SK-N-SH (cell line): ENCODE measurements at regions not wholly inside any gene's neighbourhood (a gene's known extent, or its start where the extent isn't known, plus 50 kb on each side); places are given as distances from the start of the nearest gene placed in this dataset.

Experiments used
- CTCF ChIA-PET: fragments of 300-600, 350-600 bp; formaldehyde crosslinking; extraction: SDS; loops from one replicate; lab custom pipeline; 2021; lab: Yijun Ruan, JAX
- POLR2A ChIA-PET: fragments of 350-600 bp; sonication (Branson Sonifier 250); formaldehyde crosslinking; extraction: SDS; loops from one replicate; lab custom pipeline; 2020; ENCODE audit warnings: antibody characterized with exemption, inconsistent platforms; lab: Yijun Ruan, JAX
- DNase-seq: peaks from one replicate; pipeline ENCODE4 v3.0.0; 2012
- H2AFZ ChIP-seq: fragments of 200-600 bp; sonication (generic); 2 replicates; pipeline ENCODE4 v1.8.1; 2016; ENCODE audit warnings: antibody characterized with exemption, mild to moderate bottlenecking, low read depth
- H3F3A ChIP-seq: fragments of 200-600 bp; sonication (generic); replicated peaks from 2 replicates; pipeline ENCODE3; 2016; ENCODE audit warnings: antibody characterized with exemption, mild to moderate bottlenecking; ENCODE audit not compliant: insufficient read depth
- H3K27ac ChIP-seq, 2 experiments: fragments of 200-500 bp in 1 of 2; fragments of 200-600 bp in 1 of 2; sonication (Bioruptor generic) in 1 of 2; sonication (generic), shearing (Covaris generic) in 1 of 2; 2 replicates each; pipeline versions ENCODE4 v1.5.1 to v1.6.1; 2014 to 2016; ENCODE audit warnings: low read depth in 2 of 2, inconsistent platforms in 1 of 2, low read length in 1 of 2, mild to moderate bottlenecking in 1 of 2, mixed read lengths in 1 of 2
- H3K27me3 ChIP-seq: fragments of 200-600 bp; sonication (generic), shearing (Covaris generic); 2 replicates; pipeline ENCODE4 v1.6.1; 2016; ENCODE audit warnings: mixed run types; ENCODE audit not compliant: insufficient read depth
- H3K36me3 ChIP-seq, 2 experiments: fragments of 200-500 bp in 1 of 2; fragments of 200-600 bp in 1 of 2; sonication (Bioruptor generic) in 1 of 2; sonication (generic) in 1 of 2; replicated peaks in 1 of 2; 2 replicates each; pipeline versions ENCODE3 to v1.5.1; 2014 to 2016; ENCODE audit warnings: low read length in 1 of 2, mild to moderate bottlenecking in 1 of 2; ENCODE audit not compliant: insufficient read depth in 2 of 2, control insufficient read depth in 1 of 2
- H3K4me1 ChIP-seq, 2 experiments: fragments of 200-500 bp in 1 of 2; fragments of 200-600 bp in 1 of 2; sonication (Bioruptor generic) in 1 of 2; sonication (generic), shearing (Covaris generic) in 1 of 2; 2 replicates each; pipeline versions ENCODE4 v1.5.1 to v1.6.1; 2014 to 2016; ENCODE audit warnings: low read depth in 1 of 2, low read length in 1 of 2, mixed run types in 1 of 2; ENCODE audit not compliant: insufficient read depth in 2 of 2, control insufficient read depth in 1 of 2
- H3K4me2 ChIP-seq: fragments of 200-600 bp; sonication (generic), shearing (Covaris generic); 2 replicates; pipeline ENCODE4 v1.6.1; 2017; ENCODE audit warnings: mixed run types
- H3K4me3 ChIP-seq, 2 experiments: fragments of 200-500 bp in 1 of 2; fragments of 200-600 bp in 1 of 2; sonication (Bioruptor generic) in 1 of 2; sonication (generic), shearing (Covaris generic) in 1 of 2; 2 replicates each; pipeline versions ENCODE4 v1.5.1 to v1.8.1; 2014 to 2016; ENCODE audit warnings: low read depth in 2 of 2, inconsistent platforms in 1 of 2, low read length in 1 of 2, mild to moderate bottlenecking in 1 of 2, mixed read lengths in 1 of 2, moderate library complexity in 1 of 2
- H3K79me2 ChIP-seq: fragments of 200-600 bp; sonication (generic); 2 replicates; pipeline ENCODE4 v1.8.1; 2017; ENCODE audit warnings: mild to moderate bottlenecking; ENCODE audit not compliant: insufficient read depth
- H3K9ac ChIP-seq: fragments of 200-600 bp; sonication (generic); 2 replicates; pipeline ENCODE4 v1.6.1; 2017; ENCODE audit warnings: mixed run types
- H3K9me2 ChIP-seq: fragments of 200-600 bp; sonication (generic); 2 replicates; pipeline ENCODE4 v1.6.1; 2017; ENCODE audit warnings: mixed run types
- H3K9me3 ChIP-seq: fragments of 200-600 bp; sonication (generic); 2 replicates; pipeline ENCODE4 v1.6.1; 2017; ENCODE audit warnings: mixed run types, mild to moderate bottlenecking, moderate library complexity
- H4K20me1 ChIP-seq: fragments of 200-600 bp; sonication (generic); 2 replicates; pipeline ENCODE4 v1.6.1; 2017; ENCODE audit warnings: mild to moderate bottlenecking, mixed run types; ENCODE audit not compliant: insufficient read depth
- FOSL2 ChIP-seq: IDR thresholded peaks from 2 replicates; pipeline ENCODE4 v1.4.0; 2012; ENCODE audit warnings: low read depth, mild to moderate bottlenecking, moderate library complexity, borderline replicate concordance
- JUND ChIP-seq: IDR thresholded peaks from 2 replicates; pipeline ENCODE4 v1.4.0; 2012
- MAX ChIP-seq: IDR thresholded peaks from 2 replicates; pipeline ENCODE4 v1.4.0; 2012; ENCODE audit warnings: low read depth
- MEF2A ChIP-seq: IDR thresholded peaks from 2 replicates; pipeline ENCODE4 v1.4.0; 2012; ENCODE audit warnings: low read depth, borderline replicate concordance
- POLR2AphosphoS5 ChIP-seq: IDR thresholded peaks from 2 replicates; pipeline ENCODE4 v1.6.1; 2012; ENCODE audit warnings: low read depth, low read length
- REST ChIP-seq: IDR thresholded peaks from 2 replicates; pipeline ENCODE4 v1.6.1; 2012; ENCODE audit warnings: mild to moderate bottlenecking, low read depth, low read length, moderate library complexity
- TEAD4 ChIP-seq: IDR thresholded peaks from 2 replicates; pipeline ENCODE4 v1.4.0; 2012; ENCODE audit warnings: mild to moderate bottlenecking, borderline replicate concordance; ENCODE audit not compliant: insufficient read depth
- USF1 ChIP-seq: IDR thresholded peaks from 2 replicates; pipeline ENCODE4 v1.4.0; 2012; ENCODE audit warnings: low read depth, borderline replicate concordance
- YY1 ChIP-seq: IDR thresholded peaks from 2 replicates; pipeline ENCODE4 v1.4.0; 2012; ENCODE audit warnings: low read depth, mild to moderate bottlenecking
- WGBS: methylation state at CpG from one replicate; pipeline ENCODE4 v1.1.6; 2017; ENCODE audit warnings: low lambda C conversion rate; 5-methylcytosine and 5-hydroxymethylcytosine counted together

- H3K9me3 ChIP-seq: no peaks in the 10 kb centered on the region
- no peak overlapping the region for H3K27ac ChIP-seq
- no peak for TF ChIP-seq USF1
- no peak for TF ChIP-seq MAX
- TF ChIP-seq, all 33 proteins: peak for 0
- Histone ChIP-seq H3K4me2 (no peak overlapping the region), H2AFZ (no peak overlapping the region), H3K4me1 (no peaks in the 10 kb centered on the region), H3K9me2 (no peaks in the 10 kb centered on the region), H4K20me1 (no peaks in the 10 kb centered on the region), H3F3A (no peaks in the 10 kb centered on the region), H3K79me2 (no peaks in the 10 kb centered on the region), H3K27me3 (no peaks in the 10 kb centered on the region), H3K9ac (no peak overlapping the region), H3K4me3 (no peak overlapping the region), H3K36me3 (no peaks in the 10 kb centered on the region)
- 0% methylated on average over 1 of the region's 1 CpG for WGBS
- ChIA-PET POLR2A (no interaction called here), CTCF (no interaction called here)
- DNase-seq: no peak
Measured at GRCh38 chr13:81442904-81443303, 1102.0 kb upstream of the SPRY2 start.

- TF ChIP-seq FOSL2: no peak
- Histone ChIP-seq H3K79me2 (no peaks in the 10 kb centered on the region), H3K27me3 (no peaks in the 10 kb centered on the region), H3F3A (no peaks in the 10 kb centered on the region), H3K9ac (no peak overlapping the region), H4K20me1 (no peaks in the 10 kb centered on the region), H3K9me2 (no peaks in the 10 kb centered on the region; the same call in 1 of the 2 replicates), H3K4me1 (no peaks in the 10 kb centered on the region), H2AFZ (no peak overlapping the region), H3K4me3 (no peak overlapping the region), H3K27ac (no peak overlapping the region), H3K36me3 (no peaks in the 10 kb centered on the region), H3K4me2 (no peak overlapping the region), H3K9me3 (no peaks in the 10 kb centered on the region)
- DNase-seq: no peak
- 13% methylated on average over 2 of the region's 2 CpGs for WGBS
- ChIA-PET POLR2A (no interaction called here), CTCF (no interaction called here)
Measured at GRCh38 chr13:81425286-81425685, 1084.4 kb upstream of the SPRY2 start.

GRCh38 chr13:81409284-81409683, 1068.4 kb upstream of the SPRY2 start:
- no peak overlapping the region for H3K9ac ChIP-seq
- H3K4me2 ChIP-seq: no peak overlapping the region
- H3F3A ChIP-seq: no peaks in the 10 kb centered on the region
- H2AFZ ChIP-seq: no peak overlapping the region
- CTCF ChIA-PET: no interaction called here
- no peak overlapping the region for H3K4me3 ChIP-seq
- no peaks in the 10 kb centered on the region for H4K20me1 ChIP-seq
- no peaks in the 10 kb centered on the region for H3K4me1 ChIP-seq
- POLR2A ChIA-PET: no interaction called here
- no peaks in the 10 kb centered on the region for H3K36me3 ChIP-seq
- no peaks in the 10 kb centered on the region; the same call in 1 of the 2 replicates for H3K9me2 ChIP-seq
- TF ChIP-seq JUND (no peak), POLR2AphosphoS5 (no peak), REST (no peak), YY1 (no peak), TEAD4 (no peak), MEF2A (no peak)
- H3K79me2 ChIP-seq: no peaks in the 10 kb centered on the region
- H3K27me3 ChIP-seq: no peaks in the 10 kb centered on the region
- no peak overlapping the region for H3K27ac ChIP-seq
- DNase-seq: no peak
- H3K9me3 ChIP-seq: no peaks in the 10 kb centered on the region
